A673 (cell line): ENCODE measurements at regions not wholly inside any gene's neighbourhood (a gene's known extent, or its start where the extent isn't known, plus 50 kb on each side); places are given as distances from the start of the nearest gene placed in this dataset.

Experiments used
- EZH2 ChIP-seq: fragments of 200-600 bp; sonication (generic); IDR thresholded peaks from 2 replicates; pipeline ENCODE4 v1.6.1; 2017; ENCODE audit warnings: borderline replicate concordance, low read depth, mild to moderate bottlenecking, mixed read lengths, antibody characterized with exemption, low read length; ENCODE audit not compliant: poor library complexity, severe bottlenecking
- TF ChIP-seq, protein P1 (sequence below): fragments of 300-800, 200-600 bp; sonication (generic); conservative IDR thresholded peaks from 2 replicates; pipeline ENCODE4 v1.5.1; 2017; ENCODE audit warnings: low read depth, mild to moderate bottlenecking, antibody characterized with exemption, low read length, moderate library complexity, mixed read lengths

DNA sequence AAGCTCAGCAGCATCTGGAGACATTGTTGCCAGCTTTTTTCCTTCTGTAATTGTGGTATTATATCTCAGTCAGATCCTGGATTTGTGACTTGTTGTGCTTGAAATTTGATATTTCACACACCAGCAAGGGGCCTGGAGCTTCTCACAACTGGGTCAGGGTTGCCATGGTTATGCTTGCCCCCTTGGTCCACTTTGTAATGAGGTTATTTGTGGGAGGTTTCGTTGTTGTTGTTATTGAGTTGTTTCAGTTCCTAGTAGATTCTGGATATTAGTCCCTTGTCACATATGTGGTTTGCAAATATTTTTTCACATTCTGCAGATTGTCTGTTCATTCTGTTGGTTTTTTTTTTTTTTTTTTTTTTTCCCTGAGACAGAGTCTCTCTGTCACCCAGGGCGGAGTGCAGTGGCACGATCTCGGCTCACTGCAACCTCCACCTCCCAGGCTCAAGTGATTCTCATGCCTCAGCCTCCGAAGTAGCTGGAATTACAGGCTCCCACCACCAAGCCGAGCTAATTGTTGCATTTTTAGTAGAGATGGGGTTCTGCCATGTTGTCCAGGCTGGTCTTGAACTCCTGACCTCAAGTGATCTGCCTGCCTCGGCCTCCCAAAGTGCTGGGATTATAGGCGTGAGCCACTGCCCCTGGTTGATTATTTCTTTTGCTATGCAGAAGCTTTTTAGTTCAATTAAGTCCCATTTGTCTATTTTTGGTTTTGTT lies 80.6 kb upstream of the ETV6 start:
- TF ChIP-seq, protein P1, sequence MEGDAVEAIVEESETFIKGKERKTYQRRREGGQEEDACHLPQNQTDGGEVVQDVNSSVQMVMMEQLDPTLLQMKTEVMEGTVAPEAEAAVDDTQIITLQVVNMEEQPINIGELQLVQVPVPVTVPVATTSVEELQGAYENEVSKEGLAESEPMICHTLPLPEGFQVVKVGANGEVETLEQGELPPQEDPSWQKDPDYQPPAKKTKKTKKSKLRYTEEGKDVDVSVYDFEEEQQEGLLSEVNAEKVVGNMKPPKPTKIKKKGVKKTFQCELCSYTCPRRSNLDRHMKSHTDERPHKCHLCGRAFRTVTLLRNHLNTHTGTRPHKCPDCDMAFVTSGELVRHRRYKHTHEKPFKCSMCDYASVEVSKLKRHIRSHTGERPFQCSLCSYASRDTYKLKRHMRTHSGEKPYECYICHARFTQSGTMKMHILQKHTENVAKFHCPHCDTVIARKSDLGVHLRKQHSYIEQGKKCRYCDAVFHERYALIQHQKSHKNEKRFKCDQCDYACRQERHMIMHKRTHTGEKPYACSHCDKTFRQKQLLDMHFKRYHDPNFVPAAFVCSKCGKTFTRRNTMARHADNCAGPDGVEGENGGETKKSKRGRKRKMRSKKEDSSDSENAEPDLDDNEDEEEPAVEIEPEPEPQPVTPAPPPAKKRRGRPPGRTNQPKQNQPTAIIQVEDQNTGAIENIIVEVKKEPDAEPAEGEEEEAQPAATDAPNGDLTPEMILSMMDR: no peak
- no peak for TF ChIP-seq EZH2
